ENCODE measurements at regions not wholly inside any gene's neighbourhood (a gene's known extent, or its start where the extent isn't known, plus 50 kb on each side); places are given as distances from the start of the nearest gene placed in this dataset.
"Not testable (repeated sequence)": the region's sequence is repeated elsewhere in the genome, so short reads cannot be mapped to it uniquely, and the experiment has no call there.

GRCh38 chr3:56929809-56930615 lies 128.3 kb upstream of the ARHGEF3 start:
- no peak for TF ChIP-seq CTCF (IDR thresholded peaks at IDR 0.05)
- intact Hi-C loops (cut with DNase I) = no loop called here
- H3K27ac ChIP-seq = no peak overlapping the region
- H3K4me1 ChIP-seq = peaks cover 0 to 4% of the 10 kb centered on the region in 2 donors
- H3K4me3 ChIP-seq = no peak overlapping the region
- H3K27me3 ChIP-seq = no peaks in the 10 kb centered on the region
- no peaks in the 10 kb centered on the region for H3K36me3 ChIP-seq
- no peaks in the 10 kb centered on the region for H3K9me3 ChIP-seq
- no peak for DNase-seq (ENCODE audit: low spot score in 2 of 2)

GRCh38 chr3:56928379-56929068 lies 126.8 kb upstream of the ARHGEF3 start:
- Histone ChIP-seq H3K4me1 (peaks cover 0 to 6% of the 10 kb centered on the region in 2 donors), H3K27ac (no peak overlapping the region), H3K9me3 (no peaks in the 10 kb centered on the region), H3K36me3 (no peaks in the 10 kb centered on the region), H3K27me3 (no peaks in the 10 kb centered on the region), H3K4me3 (no peak overlapping the region)
- intact Hi-C loops (cut with DNase I) = no loop called here
- no peak for DNase-seq (ENCODE audit: low spot score in 2 of 2)
- no peak for TF ChIP-seq CTCF (IDR thresholded peaks at IDR 0.05)

GRCh38 chr3:56927855-56928254 lies 126.1 kb upstream of the ARHGEF3 start:
- no peak overlapping the region for H3K4me3 ChIP-seq
- H3K27me3 ChIP-seq = no peaks in the 10 kb centered on the region
- H3K27ac ChIP-seq = no peak overlapping the region
- no peak for TF ChIP-seq CTCF (IDR thresholded peaks at IDR 0.05)
- H3K4me1 ChIP-seq = peaks cover 0 to 8% of the 10 kb centered on the region in 2 donors
- intact Hi-C loops (cut with DNase I) = no loop called here
- H3K36me3 ChIP-seq = no peaks in the 10 kb centered on the region
- H3K9me3 ChIP-seq = no peaks in the 10 kb centered on the region
- DNase-seq (ENCODE audit: low spot score in 2 of 2) = no peak

GRCh38 chr3:56926947-56927282 lies 125.2 kb upstream of the ARHGEF3 start:
- Histone ChIP-seq H3K27me3 (no peaks in the 10 kb centered on the region), H3K9me3 (no peaks in the 10 kb centered on the region), H3K4me3 (no peak overlapping the region), H3K36me3 (no peaks in the 10 kb centered on the region), H3K4me1 (peaks cover 3 to 16% of the 10 kb centered on the region in 2 donors), H3K27ac (peak overlapping the region in 1 of 2 donors; percentile 28)
- TF ChIP-seq CTCF (IDR thresholded peaks at IDR 0.05) = no peak
- no peak for DNase-seq (ENCODE audit: low spot score in 2 of 2)
- intact Hi-C loops (cut with DNase I) = no loop called here

GRCh38 chr3:56926243-56926946 lies 124.6 kb upstream of the ARHGEF3 start:
- Histone ChIP-seq H3K9me3 (no peaks in the 10 kb centered on the region), H3K4me1 (peaks cover 3 to 16% of the 10 kb centered on the region in 2 donors), H3K27ac (peak overlapping the region in 1 of 2 donors; percentile 28)

GRCh38 chr3:56924700-56925099 lies 123.0 kb upstream of the ARHGEF3 start:
- intact Hi-C loops (cut with DNase I); DNase-seq (ENCODE audit: low spot score in 2 of 2); H3K27me3 ChIP-seq; H3K36me3 ChIP-seq; H3K27ac ChIP-seq; H3K9me3 ChIP-seq; H3K4me3 ChIP-seq: not testable (repeated sequence)
- peaks cover 3 to 12% of the 10 kb centered on the region in 2 donors for H3K4me1 ChIP-seq

More at GRCh38 chr3:56926243-56926946, 124.6 kb upstream of the ARHGEF3 start:
- H3K36me3 ChIP-seq = no peaks in the 10 kb centered on the region
- DNase-seq (ENCODE audit: low spot score in 2 of 2) = no peak
- H3K4me3 ChIP-seq = no peak overlapping the region
- intact Hi-C loops (cut with DNase I) = no loop called here
- no peaks in the 10 kb centered on the region for H3K27me3 ChIP-seq
- no peak for TF ChIP-seq CTCF (IDR thresholded peaks at IDR 0.05)
